Astrocyte (in vitro differentiated cells and primary cell): ENCODE measurements at regions not wholly inside any gene's neighbourhood (a gene's known extent, or its start where the extent isn't known, plus 50 kb on each side); places are given as distances from the start of the nearest gene placed in this dataset.

ENCODE experiments used
- DNase-seq: peaks from one replicate; pipeline ENCODE4 v3.0.0-alpha.2; 2010; ENCODE audit warnings: low read depth
- FAIRE-seq: peaks from 2 replicates; lab custom pipeline; 2011; peaks lifted over from hg19 to GRCh38; lab: Jason Lieb, UNC
- H2AFZ ChIP-seq: 2 replicates; pipeline ENCODE4 v1.6.0; 2012; ENCODE audit warnings: low read depth, low read length, inconsistent platforms
- H3K27ac ChIP-seq: 2 replicates; pipeline ENCODE4 v1.5.1; 2011; ENCODE audit warnings: low read depth, low read length, inconsistent platforms
- H3K27me3 ChIP-seq: 2 replicates; pipeline ENCODE4 v1.6.0; 2011; ENCODE audit warnings: low read length, inconsistent platforms; ENCODE audit not compliant: insufficient read depth
- H3K36me3 ChIP-seq: 2 replicates; pipeline ENCODE4 v1.5.1; 2011; ENCODE audit warnings: low read length, inconsistent platforms; ENCODE audit not compliant: insufficient read depth
- H3K4me1 ChIP-seq: 2 replicates; pipeline ENCODE4 v1.5.1; 2011; ENCODE audit warnings: low read length, inconsistent platforms; ENCODE audit not compliant: insufficient read depth
- H3K4me2 ChIP-seq: 2 replicates; pipeline ENCODE4 v1.6.0; 2012; ENCODE audit warnings: low read length, inconsistent platforms
- H3K4me3 ChIP-seq: 2 replicates; pipeline ENCODE4 v1.5.1; 2011; ENCODE audit warnings: low read depth, mild to moderate bottlenecking, low read length, inconsistent platforms; ENCODE audit not compliant: insufficient read depth
- H3K79me2 ChIP-seq: 2 replicates; pipeline ENCODE4 v1.6.0; 2012; ENCODE audit warnings: mild to moderate bottlenecking, low read length, inconsistent platforms; ENCODE audit not compliant: insufficient read depth
- H3K9ac ChIP-seq: 2 replicates; pipeline ENCODE4 v1.6.0; 2012; ENCODE audit warnings: mild to moderate bottlenecking, low read length, inconsistent platforms
- H3K9me3 ChIP-seq: 2 replicates; pipeline ENCODE4 v1.5.1; 2012; ENCODE audit warnings: low read depth, mild to moderate bottlenecking, low read length, inconsistent platforms; ENCODE audit not compliant: insufficient read depth
- H4K20me1 ChIP-seq: 2 replicates; pipeline ENCODE4 v1.6.0; 2012; ENCODE audit warnings: low read length, inconsistent platforms; ENCODE audit not compliant: insufficient read depth
- H3K27ac Mint-ChIP-seq: one replicate; pipeline ENCODE4 v1.8.0; 2021; ENCODE audit warnings: mild to moderate bottlenecking, mixed read lengths; ENCODE audit not compliant: unreplicated experiment
- H3K27me3 Mint-ChIP-seq: one replicate; pipeline ENCODE4 v1.8.0; 2021; ENCODE audit warnings: low read depth, mixed read lengths; ENCODE audit not compliant: unreplicated experiment
- H3K36me3 Mint-ChIP-seq: one replicate; pipeline ENCODE4 v1.8.0; 2021; ENCODE audit warnings: low read depth, mixed read lengths; ENCODE audit not compliant: unreplicated experiment
- H3K4me1 Mint-ChIP-seq: one replicate; pipeline ENCODE4 v1.8.0; 2021; ENCODE audit warnings: low read depth, mixed read lengths; ENCODE audit not compliant: unreplicated experiment
- H3K4me3 Mint-ChIP-seq: one replicate; pipeline ENCODE4 v1.8.0; 2021; ENCODE audit warnings: mild to moderate bottlenecking, moderate library complexity, mixed read lengths; ENCODE audit not compliant: unreplicated experiment
- H3K9me3 Mint-ChIP-seq: one replicate; pipeline ENCODE4 v1.8.0; 2021; ENCODE audit warnings: mild to moderate bottlenecking, mixed read lengths; ENCODE audit not compliant: unreplicated experiment
- EZH2 ChIP-seq: IDR thresholded peaks from 2 replicates; pipeline ENCODE4 v1.6.1; 2012; ENCODE audit warnings: mild to moderate bottlenecking, low read length, inconsistent platforms; ENCODE audit not compliant: insufficient read depth
- TF ChIP-seq, protein P1 (sequence below): IDR thresholded peaks from 2 replicates; pipeline ENCODE4 v1.5.1; 2011; ENCODE audit warnings: low read depth, mild to moderate bottlenecking, inconsistent platforms, low read length, moderate library complexity; ENCODE audit not compliant: insufficient read depth

DNA sequence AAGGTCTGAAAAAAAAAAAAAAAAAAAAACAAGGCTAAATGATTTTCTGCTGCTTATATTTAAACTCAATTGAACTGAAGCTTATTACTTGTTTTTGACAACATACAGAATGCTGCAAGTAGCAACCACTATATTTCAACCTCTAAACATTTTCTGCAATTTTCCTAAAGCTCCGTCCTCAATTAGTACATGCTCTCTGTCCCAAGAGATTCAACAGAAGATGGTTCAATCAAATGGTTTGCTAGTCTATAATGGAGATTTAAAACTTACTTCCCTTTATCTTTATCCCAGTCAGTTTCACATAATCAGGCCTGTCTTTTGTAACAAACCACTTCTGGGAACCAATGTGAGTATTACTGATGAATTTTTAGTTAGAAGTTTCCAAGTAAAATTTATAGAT lies 485.1 kb upstream of the CDH7 start:
- TF ChIP-seq, protein P1, sequence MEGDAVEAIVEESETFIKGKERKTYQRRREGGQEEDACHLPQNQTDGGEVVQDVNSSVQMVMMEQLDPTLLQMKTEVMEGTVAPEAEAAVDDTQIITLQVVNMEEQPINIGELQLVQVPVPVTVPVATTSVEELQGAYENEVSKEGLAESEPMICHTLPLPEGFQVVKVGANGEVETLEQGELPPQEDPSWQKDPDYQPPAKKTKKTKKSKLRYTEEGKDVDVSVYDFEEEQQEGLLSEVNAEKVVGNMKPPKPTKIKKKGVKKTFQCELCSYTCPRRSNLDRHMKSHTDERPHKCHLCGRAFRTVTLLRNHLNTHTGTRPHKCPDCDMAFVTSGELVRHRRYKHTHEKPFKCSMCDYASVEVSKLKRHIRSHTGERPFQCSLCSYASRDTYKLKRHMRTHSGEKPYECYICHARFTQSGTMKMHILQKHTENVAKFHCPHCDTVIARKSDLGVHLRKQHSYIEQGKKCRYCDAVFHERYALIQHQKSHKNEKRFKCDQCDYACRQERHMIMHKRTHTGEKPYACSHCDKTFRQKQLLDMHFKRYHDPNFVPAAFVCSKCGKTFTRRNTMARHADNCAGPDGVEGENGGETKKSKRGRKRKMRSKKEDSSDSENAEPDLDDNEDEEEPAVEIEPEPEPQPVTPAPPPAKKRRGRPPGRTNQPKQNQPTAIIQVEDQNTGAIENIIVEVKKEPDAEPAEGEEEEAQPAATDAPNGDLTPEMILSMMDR, result no peak
- no peak for TF ChIP-seq EZH2
- Histone ChIP-seq H3K27ac (no peak overlapping the region), H3K27me3 (no peaks in the 10 kb centered on the region), H3K4me2 (no peak overlapping the region), H4K20me1 (no peaks in the 10 kb centered on the region), H3K4me1 (no peaks in the 10 kb centered on the region), H2AFZ (no peak overlapping the region), H3K36me3 (no peaks in the 10 kb centered on the region), H3K9me3 (no peaks in the 10 kb centered on the region), H3K9ac (no peak overlapping the region), H3K4me3 (no peak overlapping the region), H3K79me2 (no peaks in the 10 kb centered on the region)
- no peaks in the 10 kb centered on the region for H3K9me3 Mint-ChIP-seq
- no peaks in the 10 kb centered on the region for H3K27me3 Mint-ChIP-seq
- H3K36me3 Mint-ChIP-seq, result no peaks in the 10 kb centered on the region
- FAIRE-seq (no peak), DNase-seq (no peak)
- no peak overlapping the region for H3K4me3 Mint-ChIP-seq
- H3K27ac Mint-ChIP-seq, result no peak overlapping the region
- H3K4me1 Mint-ChIP-seq, result peaks cover 8% of the 10 kb centered on the region

DNA sequence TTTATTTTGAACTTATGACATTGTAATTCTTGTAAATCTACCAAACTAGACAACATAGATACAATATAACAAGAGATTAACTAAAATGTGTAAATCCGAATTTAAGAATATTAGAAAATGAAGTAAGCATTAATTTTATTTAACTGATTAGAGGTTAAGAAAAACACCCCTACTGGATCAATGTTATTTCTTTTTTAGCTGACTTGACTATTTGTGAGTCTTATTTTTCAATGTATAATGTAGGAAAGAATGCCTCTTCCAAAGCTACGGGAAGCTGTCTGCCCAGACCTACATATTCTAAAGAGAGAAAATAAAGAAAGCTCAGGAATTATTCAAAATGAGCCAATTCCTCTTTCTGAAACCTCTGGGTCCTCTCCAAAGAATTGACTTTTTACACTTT lies 490.8 kb upstream of the CDH7 start:
- no peak for FAIRE-seq
- H3K27ac ChIP-seq, result no peak overlapping the region
- TF ChIP-seq, protein P1, result no peak
- no peak for TF ChIP-seq EZH2

DNA sequence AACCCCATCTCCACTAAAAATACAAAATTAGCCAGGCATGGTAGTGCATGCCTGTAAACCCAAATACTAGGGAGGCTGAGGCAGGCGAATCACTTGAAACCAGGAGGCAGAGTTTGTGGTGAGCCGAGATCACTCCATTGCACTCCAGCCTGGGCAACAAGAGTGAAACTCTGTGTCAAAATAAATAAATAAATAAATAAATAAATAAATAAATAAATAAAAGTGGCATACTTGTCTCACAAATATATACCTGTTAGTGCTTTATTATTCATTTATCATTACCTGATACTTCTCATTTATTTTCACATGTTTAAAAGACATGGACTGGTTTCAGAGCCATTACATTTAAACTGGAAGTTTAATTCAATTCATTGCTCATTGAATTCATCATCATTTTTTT lies 491.4 kb upstream of the CDH7 start:
- no peaks in the 10 kb centered on the region for H3K79me2 ChIP-seq
- H3K4me1 ChIP-seq, result no peaks in the 10 kb centered on the region
- Mint-ChIP-seq H3K27ac (no peak overlapping the region), H3K4me1 (no peaks in the 10 kb centered on the region), H3K36me3 (no peaks in the 10 kb centered on the region), H3K4me3 (no peak overlapping the region), H3K27me3 (no peaks in the 10 kb centered on the region), H3K9me3 (no peaks in the 10 kb centered on the region)
- no peak overlapping the region for H3K27ac ChIP-seq
- no peaks in the 10 kb centered on the region for H3K36me3 ChIP-seq
- H4K20me1 ChIP-seq, result no peaks in the 10 kb centered on the region
- DNase-seq, result no peak
- FAIRE-seq, result no peak
- no peaks in the 10 kb centered on the region for H3K27me3 ChIP-seq
- no peaks in the 10 kb centered on the region for H3K9me3 ChIP-seq
- no peak overlapping the region for H3K4me3 ChIP-seq
- TF ChIP-seq EZH2, result no peak
- TF ChIP-seq, protein P1, result no peak
- H2AFZ ChIP-seq, result no peak overlapping the region
- H3K9ac ChIP-seq, result no peak overlapping the region
- H3K4me2 ChIP-seq, result no peak overlapping the region

More for the DNA sequence above, 490.8 kb upstream of the CDH7 start:
- Histone ChIP-seq H4K20me1 (no peaks in the 10 kb centered on the region), H3K9ac (no peak overlapping the region), H3K36me3 (no peaks in the 10 kb centered on the region), H3K4me1 (no peaks in the 10 kb centered on the region), H3K4me2 (no peak overlapping the region), H3K4me3 (no peak overlapping the region), H3K9me3 (no peaks in the 10 kb centered on the region), H3K27me3 (no peaks in the 10 kb centered on the region), H3K79me2 (no peaks in the 10 kb centered on the region), H2AFZ (no peak overlapping the region)
- Mint-ChIP-seq H3K27ac (no peak overlapping the region), H3K36me3 (no peaks in the 10 kb centered on the region), H3K4me1 (no peaks in the 10 kb centered on the region), H3K4me3 (no peak overlapping the region), H3K9me3 (no peaks in the 10 kb centered on the region), H3K27me3 (no peaks in the 10 kb centered on the region)
- DNase-seq, result no peak
